Lower lobe of right lung (tissue), 2 donors: ENCODE measurements at regions not wholly inside any gene's neighbourhood (a gene's known extent, or its start where the extent isn't known, plus 50 kb on each side); places are given as distances from the start of the nearest gene placed in this dataset.

Experiments
- ATAC-seq, 2 donors: fragments of 200-7000 bp; cut with Tn5 transposase; one replicate each; pipeline ENCODE4 v1.9.1; 2020 to 2022; ENCODE audit warnings: mild to moderate bottlenecking in 2 of 2, moderate library complexity in 2 of 2
- DNase-seq: peaks from one replicate; pipeline ENCODE4 v3.0.0-alpha.2; 2020
- H3K27ac ChIP-seq: fragments of 200-600 bp; one replicate; pipeline ENCODE4 v1.8.0; 2022
- H3K27me3 ChIP-seq: fragments of 200-600 bp; one replicate; pipeline ENCODE4 v1.8.0; 2022; ENCODE audit warnings: low read depth
- H3K36me3 ChIP-seq: fragments of 200-600 bp; one replicate; pipeline ENCODE4 v1.8.0; 2022; ENCODE audit warnings: mild to moderate bottlenecking
- H3K4me1 ChIP-seq: fragments of 200-600 bp; one replicate; pipeline ENCODE4 v1.8.0; 2022
- H3K4me3 ChIP-seq: fragments of 200-600 bp; one replicate; pipeline ENCODE4 v1.8.0; 2022; ENCODE audit warnings: mild to moderate bottlenecking
- H3K9me3 ChIP-seq: fragments of 200-600 bp; one replicate; pipeline ENCODE4 v1.8.0; 2022
- CTCF ChIP-seq: fragments of 200-600 bp; IDR thresholded peaks from one replicate; pipeline ENCODE4 v1.8.0; 2022; ENCODE audit warnings: antibody characterized with exemption, mild to moderate bottlenecking
- intact Hi-C: fragments of 100-400 bp; cut with DNase I; formaldehyde crosslinking; loops from one replicate; pipeline ENCODE4 v1.11.0; 2022
- donor health status: DM: no; HTN: yes; CAD: no; lungs with severe emphysema.

DNA sequence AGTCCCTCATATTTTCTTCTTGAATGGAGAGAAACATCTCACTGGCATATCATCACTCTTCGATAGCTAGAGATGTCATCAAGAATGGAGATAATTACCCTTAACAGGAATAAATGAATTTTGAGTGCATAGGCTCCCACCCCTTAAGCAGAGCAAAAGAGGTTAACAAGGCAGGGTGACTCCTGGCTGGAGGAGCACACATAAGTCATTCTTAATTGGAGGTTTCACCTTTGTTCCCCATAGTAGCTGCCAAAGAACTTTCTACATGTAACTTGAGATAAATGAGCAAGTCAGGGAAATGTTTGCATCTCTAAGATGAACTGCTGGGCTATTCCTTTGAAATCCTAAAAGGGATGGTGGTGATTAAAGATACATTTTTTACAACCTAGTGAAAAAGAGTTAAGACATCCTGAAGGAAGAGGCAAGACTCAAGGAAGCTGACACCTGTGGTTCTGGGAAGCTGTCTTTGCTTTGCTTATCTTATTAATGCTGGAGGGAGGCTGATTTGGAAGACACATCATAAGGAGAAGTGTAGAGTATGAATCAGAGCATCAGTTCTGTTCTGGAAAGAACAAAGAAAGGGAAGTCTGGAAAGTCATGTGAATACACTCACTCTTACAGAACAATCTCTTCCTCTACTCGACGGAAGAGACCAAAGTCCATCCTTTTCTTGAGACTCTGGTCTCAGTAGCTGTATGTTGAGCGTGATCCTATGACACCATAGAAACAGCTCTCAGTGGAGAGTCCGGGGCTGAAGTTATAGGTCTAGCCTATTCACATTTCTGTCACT is 326.3 kb downstream of the OSTF1 start:
- ATAC-seq (peak in 1 of 2 donors; percentile 24), DNase-seq (no peak)
- intact Hi-C loops, result no loop called here
- Histone ChIP-seq H3K27me3 (no peaks in the 10 kb centered on the region), H3K4me3 (no peak overlapping the region), H3K27ac (no peak overlapping the region), H3K36me3 (no peaks in the 10 kb centered on the region), H3K9me3 (no peaks in the 10 kb centered on the region), H3K4me1 (no peaks in the 10 kb centered on the region)
- no peak for TF ChIP-seq CTCF

DNA sequence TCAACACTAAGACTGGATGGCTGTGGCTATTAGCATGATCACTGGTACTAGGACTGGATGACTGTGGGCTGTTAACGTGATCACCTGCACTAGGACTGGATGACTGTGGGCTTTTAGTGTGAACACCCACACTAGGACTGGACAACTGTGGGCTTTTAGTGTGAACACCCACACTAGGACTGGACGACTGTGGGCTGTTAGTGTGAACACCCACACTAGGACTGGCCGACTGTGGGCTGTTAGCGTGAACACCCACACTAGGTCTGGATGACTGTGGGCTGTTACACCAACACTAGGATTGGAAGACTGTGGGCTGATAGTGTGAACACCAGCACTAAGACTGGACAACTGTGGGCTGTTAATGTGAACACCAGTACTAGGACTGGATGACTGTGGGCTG is 329.2 kb downstream of the OSTF1 start:
- ATAC-seq, result no peak
- Histone ChIP-seq H3K36me3 (no peaks in the 10 kb centered on the region), H3K4me3 (no peak overlapping the region), H3K4me1 (no peaks in the 10 kb centered on the region), H3K27me3 (no peaks in the 10 kb centered on the region), H3K27ac (no peak overlapping the region), H3K9me3 (no peaks in the 10 kb centered on the region)
- intact Hi-C loops, result no loop called here
- no peak for DNase-seq
- no peak for TF ChIP-seq CTCF

DNA sequence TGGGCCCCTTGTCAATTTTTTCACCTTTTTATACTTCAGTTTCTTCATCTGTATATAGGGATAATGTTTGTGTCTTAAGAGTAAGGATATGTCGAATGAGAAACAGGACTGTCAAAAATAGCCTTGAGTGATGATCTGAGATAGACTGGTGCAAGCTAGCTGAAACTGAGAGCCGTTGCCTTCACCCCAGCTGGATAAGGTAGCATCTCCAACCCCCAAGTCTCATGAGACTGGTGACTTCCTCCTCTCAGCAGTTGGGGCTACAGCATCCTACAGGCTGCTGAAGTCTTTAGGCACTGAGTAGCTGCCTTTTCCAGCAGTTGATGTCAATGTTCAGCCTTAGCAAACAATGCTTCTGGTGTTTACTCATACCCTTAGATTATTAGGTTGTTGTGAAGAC is 330.2 kb downstream of the OSTF1 start:
- ATAC-seq (no peak), DNase-seq (no peak)
- no peaks in the 10 kb centered on the region for H3K9me3 ChIP-seq
- H3K4me1 ChIP-seq, result no peaks in the 10 kb centered on the region
- H3K27ac ChIP-seq, result no peak overlapping the region
- TF ChIP-seq CTCF, result no peak
- no peaks in the 10 kb centered on the region for H3K27me3 ChIP-seq
- intact Hi-C loops, result no loop called here
- no peak overlapping the region for H3K4me3 ChIP-seq
- H3K36me3 ChIP-seq, result no peaks in the 10 kb centered on the region

- Histone ChIP-seq H3K4me3 (no peak overlapping the region), H3K4me1 (no peaks in the 10 kb centered on the region), H3K36me3 (no peaks in the 10 kb centered on the region), H3K27me3 (no peaks in the 10 kb centered on the region), H3K9me3 (no peaks in the 10 kb centered on the region), H3K27ac (no peak overlapping the region)
- intact Hi-C loops, result no loop called here
- DNase-seq (no peak), ATAC-seq (no peak)
- TF ChIP-seq CTCF, result no peak
Measured at GRCh38 chr9:75422944-75423522, 334.7 kb downstream of the OSTF1 start.

- H3K27me3 ChIP-seq, result no peaks in the 10 kb centered on the region
- intact Hi-C loops, result no loop called here
- H3K9me3 ChIP-seq, result no peaks in the 10 kb centered on the region
- H3K36me3 ChIP-seq, result no peaks in the 10 kb centered on the region
- H3K27ac ChIP-seq, result peak overlapping the region; percentile 11
- H3K4me3 ChIP-seq, result no peak overlapping the region
- no peaks in the 10 kb centered on the region for H3K4me1 ChIP-seq
- ATAC-seq (no peak), DNase-seq (no peak)
- TF ChIP-seq CTCF, result no peak
Measured at GRCh38 chr9:75429531-75430475, 341.5 kb downstream of the OSTF1 start.
